NCI-H1048 (cell line): ENCODE measurements at regions not wholly inside any gene's neighbourhood (a gene's known extent, or its start where the extent isn't known, plus 50 kb on each side); places are given as distances from the start of the nearest gene placed in this dataset.

ENCODE experiments used
- DNase-seq: peaks from one replicate; lab custom pipeline; 2025; lab: John Stamatoyannopoulos, UW

DNA sequence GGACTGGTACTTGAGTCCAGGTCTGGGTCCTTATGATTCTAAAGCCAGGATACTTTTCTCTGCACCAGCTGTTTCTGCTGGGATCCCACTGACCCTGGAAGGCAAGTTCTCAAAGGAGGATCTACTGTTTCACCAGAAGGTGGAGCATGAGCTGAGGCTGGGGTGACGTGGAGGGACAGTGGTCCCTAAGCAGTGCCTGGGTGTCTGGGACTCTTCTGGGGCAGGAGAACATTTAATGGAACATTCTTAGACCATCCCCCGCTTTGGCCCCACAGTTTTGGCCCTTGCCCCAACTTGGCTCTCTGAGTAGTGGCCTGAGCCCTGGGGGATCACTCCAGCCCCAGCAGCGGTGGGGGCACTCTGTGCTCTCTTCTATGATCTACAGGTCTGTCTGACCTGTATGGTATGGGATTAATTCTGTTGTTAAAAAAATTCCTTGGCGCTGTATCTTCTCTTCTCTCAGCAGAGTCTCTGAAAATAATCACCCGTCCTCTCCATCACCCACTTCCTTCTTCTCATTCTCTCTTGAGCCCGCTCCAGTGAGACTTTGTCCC, 60.3 kb upstream of the CSF3R start:
- no peak for DNase-seq

DNA sequence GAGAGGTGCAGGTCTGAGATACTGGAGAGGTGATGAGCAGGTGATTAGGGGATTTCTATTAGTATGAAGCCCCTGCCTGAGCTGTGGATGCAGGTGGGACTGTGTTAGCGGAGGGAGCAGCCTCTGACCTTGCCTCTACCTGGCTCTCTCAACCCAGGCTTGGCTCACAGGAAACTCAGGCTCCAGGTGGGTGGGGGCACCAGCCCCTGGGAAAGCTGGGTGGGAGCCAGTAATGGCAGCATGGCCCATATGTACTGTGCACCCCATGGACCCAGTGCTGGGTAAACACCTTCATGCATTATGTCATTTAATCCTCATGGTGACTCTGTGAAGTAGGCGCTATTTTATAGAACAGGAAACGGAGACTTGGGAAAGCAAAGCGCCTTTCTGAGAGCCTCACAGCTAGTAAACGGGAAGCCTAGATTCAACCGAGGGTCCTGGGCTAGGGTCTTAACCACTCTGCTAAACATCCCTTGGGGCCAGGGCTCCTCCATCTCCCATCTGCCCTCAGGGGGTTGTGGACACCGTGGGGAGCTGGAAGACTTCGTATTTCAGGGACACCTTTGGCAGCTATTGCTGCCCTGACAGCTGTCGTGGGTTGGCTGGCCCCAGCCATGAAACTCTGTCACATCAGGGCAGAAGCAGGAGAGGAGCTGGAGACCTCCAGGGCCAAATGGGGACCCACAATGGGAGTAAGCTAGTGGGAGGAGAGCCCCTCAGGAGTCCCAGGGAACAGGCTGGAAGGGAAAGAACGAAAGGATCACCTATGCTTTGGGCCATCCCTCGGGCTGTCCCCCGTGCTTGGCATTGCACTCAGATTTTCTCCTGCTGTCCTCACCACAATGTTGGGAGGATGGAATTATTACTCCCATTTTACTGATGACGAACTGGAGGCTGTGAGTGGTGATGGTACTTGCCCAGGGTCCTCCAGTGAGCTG, 59.6 kb upstream of the CSF3R start:
- DNase-seq, result no peak

GRCh38 chr1:36540056-36540455, 57.3 kb upstream of the CSF3R start:
- DNase-seq, result no peak

- DNase-seq, result no peak
These were observed 56.8 kb upstream of the CSF3R start for GRCh38 chr1:36539526-36539925.

- no peak for DNase-seq
These were observed 55.3 kb upstream of the CSF3R start for GRCh38 chr1:36537991-36538390.

DNA sequence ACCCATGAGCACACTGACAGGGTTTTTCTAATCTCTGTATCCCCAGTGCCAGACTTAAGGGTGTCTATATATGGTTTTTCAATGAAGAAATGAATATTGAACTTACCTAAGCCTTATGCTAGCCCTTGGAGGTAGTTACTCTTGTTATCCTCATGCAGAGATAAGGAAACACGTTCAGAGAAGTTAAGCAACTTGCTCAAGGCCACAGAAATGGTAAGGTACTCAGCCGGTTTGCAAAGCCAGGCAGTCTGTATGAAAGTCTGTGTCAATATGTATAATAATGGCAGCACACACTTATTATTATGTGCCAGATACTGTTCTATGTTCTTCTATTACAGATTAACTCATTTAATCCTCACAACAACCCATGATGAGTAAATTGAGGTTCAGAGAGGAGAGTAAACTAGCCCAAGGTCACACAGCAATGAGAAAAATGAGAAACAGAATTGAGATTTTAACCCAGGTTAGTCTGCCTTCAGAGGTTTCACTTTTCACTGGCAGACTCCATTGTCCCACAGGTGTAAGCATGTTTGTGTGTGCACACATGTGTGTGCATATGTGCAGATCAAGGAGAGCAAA, 54.6 kb upstream of the CSF3R start:
- DNase-seq, result no peak

- DNase-seq, result no peak
These were observed 54.0 kb upstream of the CSF3R start for GRCh38 chr1:36536727-36537126.

DNA sequence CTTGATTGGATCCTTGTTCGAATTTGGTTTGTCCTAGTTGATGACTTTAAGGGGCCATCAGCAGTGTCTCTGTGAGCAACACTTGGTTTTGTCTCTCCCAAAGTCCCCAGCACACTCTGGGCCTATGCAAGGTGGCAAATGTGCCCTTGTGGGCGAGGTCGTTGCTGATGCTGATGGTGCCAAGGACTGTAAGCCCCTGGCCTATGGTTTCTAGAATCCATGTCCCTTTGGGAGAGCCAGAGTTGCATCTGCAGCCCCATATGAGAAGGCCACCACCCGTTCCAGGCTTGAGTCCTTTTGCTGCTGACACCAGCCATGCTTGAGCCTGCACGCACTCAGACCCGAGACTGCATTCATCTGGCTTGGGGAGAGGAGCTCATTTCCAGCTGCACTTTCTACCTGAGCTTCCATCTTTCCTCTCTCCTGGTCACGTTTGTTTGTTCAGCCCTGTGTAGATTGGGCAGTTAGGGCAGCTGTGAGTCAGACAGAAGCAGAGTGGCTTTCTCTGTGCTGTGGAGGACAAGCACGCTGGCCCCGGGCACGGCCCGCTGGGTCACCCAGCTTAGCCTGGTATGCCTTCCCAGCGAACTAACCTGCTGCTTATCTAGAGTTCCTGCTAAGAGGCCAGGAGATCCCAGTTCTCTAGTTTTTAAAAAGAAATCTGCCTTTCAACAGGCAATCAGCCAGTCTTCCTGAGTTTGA, 52.1 kb upstream of the CSF3R start:
- DNase-seq, result no peak

DNA sequence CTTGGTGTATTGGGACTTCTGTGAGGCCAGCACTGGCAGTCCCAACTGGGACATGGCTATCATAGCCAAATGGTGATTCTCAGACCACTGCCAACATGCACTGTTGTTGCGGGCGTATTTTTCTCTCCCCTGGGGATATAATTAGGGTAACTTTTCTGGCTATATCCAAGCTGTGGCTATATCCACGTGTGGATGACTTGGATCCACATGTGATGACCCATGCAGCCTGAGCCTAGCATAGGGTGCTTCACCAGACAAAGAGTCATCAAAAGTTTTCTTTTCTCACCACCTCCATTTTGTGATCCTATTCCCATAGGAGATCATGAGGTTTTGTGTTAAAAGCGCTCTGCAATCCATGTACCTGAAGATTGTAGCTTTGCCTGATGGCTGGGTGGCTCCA, 51.2 kb upstream of the CSF3R start:
- DNase-seq, result no peak

DNA sequence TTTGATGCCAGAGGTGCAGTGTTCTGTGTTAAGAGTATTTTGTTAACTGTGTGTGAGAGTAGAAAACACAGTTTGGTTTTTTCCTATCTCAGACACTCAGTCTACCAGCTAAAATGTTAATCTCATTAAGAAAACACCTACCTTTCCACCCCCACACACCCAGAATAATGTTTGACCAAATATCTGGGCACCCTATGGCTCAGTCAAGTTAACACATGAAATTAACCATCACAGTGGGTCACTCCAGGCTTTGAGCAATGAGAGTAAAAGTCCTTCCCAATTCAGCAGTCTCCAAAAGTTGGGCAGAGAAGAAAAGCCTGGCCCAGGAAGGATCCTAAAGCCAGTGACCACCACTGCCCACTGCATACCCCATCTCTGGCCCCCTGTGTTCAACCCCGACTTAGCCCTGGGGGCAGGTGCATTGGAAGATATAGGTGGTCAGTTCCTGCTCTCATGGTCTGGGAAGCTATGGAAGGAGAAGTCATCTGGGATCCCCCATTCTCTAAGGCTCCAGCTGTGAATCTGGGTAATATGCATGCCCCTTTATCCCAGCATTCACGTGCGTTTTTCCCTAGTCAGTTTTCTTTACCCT, 50.2 kb upstream of the CSF3R start:
- no peak for DNase-seq
